ENCODE measurements at regions not wholly inside any gene's neighbourhood (a gene's known extent, or its start where the extent isn't known, plus 50 kb on each side); places are given as distances from the start of the nearest gene placed in this dataset.
A peak's percentile ranks its signal among the peaks of the same experiment; 100 is the strongest.
"Not testable (repeated sequence)": the region's sequence is repeated elsewhere in the genome, so short reads cannot be mapped to it uniquely, and the experiment has no call there.

DNA sequence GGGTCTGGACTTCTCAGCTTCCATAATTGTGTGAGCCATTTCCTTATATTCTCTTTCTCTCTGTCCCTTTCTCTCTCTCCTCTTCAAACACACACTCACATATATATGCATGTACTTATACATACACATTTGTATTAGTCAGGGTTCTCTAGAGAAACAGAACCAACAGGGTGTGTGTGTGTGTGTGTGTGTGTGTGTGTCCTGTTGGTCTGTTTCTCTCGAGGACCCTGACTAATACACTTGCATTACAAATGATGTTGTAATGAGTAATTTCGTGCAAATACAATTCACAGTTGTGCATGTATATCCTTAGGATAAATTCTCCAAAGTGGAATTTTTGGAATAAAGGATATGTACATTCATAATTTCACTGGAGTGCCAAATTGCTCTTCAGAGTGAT, 115.3 kb downstream of the NPIPB5 start:
- DNase-seq (ENCODE audit: low spot score), result no peak

GRCh38 chr16:22627043-22627442, 116.4 kb downstream of the NPIPB5 start:
- DNase-seq (ENCODE audit: low spot score), result no peak

DNA sequence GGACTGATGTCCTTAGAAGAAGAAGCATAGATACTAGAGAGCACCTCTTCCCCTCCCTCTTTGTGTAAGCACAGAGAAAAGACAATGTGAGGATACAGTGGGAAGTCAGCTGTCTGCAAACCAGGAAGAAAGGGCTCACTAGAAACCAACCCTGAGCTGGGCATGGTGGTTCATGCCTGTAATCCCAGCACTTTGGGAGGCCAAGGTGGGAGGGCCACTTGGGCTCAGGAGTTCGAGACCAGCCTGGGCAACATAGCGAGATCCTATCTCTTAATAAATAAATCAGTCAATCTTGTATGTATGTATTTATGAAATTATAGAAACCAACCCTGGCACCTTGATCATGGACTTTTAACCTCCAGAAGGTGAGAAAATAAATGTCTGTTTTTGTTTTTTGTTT, 118.3 kb downstream of the NPIPB5 start:
- no peak for DNase-seq (ENCODE audit: low spot score)

DNA sequence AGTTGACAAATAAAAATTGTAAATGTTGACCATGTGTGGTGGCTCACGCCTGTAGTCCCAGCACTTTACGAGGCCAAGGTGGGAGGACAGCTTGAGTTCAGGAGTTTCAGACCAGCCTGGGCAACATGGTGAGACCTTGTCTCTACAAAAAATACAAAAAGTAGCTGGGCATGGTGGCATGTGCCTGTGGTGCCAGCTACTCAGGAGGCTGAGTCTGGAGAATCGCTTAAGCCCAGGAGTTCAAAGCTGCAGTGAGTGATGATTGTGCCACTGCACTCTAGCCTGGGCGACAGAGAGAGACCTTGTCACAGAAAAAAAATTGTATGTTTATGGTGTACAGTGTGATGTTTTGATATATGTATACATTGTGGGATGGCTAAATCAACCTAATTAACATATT, 119.6 kb downstream of the NPIPB5 start:
- no peak for DNase-seq (ENCODE audit: low spot score)

DNA sequence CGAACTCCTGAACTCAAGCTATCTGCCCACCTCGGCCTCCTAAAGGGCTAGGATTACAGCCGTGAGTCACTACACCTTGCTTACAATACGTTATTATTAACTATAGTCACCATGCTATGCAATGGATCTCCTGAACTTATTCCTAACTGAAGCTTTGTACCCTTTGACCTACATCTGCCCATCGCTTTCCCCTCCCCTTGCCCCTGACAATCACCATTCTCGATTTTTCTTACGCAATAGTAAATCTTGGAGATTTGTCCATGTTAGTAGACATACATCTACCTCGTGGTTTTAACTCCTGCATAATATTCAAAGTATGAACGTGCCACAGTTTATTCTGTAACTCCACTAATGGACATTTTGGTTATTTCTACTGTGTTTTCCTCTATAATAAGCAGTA, 120.6 kb downstream of the NPIPB5 start:
- DNase-seq (ENCODE audit: low spot score), result no peak

- no peak for DNase-seq (ENCODE audit: low spot score)
Measured at GRCh38 chr16:22632606-22633005, 121.9 kb downstream of the NPIPB5 start.

- DNase-seq (ENCODE audit: low spot score), result no peak
Measured at GRCh38 chr16:22633280-22633679, 122.6 kb downstream of the NPIPB5 start.

DNA sequence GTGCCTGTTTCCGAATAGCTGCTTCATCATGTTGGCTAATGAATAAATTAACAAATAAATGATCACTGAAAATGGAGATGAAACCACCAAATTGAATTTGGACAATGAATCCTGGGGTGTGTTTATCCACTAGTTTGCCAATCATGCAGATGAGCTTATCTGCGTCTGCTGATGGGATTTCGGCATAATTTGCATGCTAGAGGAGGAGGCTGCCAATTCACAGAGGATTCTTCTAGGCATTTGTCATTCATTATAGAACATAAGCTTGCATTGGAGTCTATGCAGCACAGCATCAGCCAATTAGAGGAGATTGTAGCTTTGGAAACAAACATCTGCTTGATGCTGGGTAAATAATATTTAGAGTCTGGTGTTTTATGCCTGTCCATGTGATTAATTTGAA, 123.1 kb downstream of the NPIPB5 start:
- DNase-seq (ENCODE audit: low spot score), result no peak

- DNase-seq (ENCODE audit: low spot score), result no peak
Measured at GRCh38 chr16:22634954-22635353, 124.3 kb downstream of the NPIPB5 start.

GRCh38 chr16:22635357-22635761, 124.7 kb downstream of the NPIPB5 start:
- DNase-seq (ENCODE audit: low spot score), result no peak

DNA sequence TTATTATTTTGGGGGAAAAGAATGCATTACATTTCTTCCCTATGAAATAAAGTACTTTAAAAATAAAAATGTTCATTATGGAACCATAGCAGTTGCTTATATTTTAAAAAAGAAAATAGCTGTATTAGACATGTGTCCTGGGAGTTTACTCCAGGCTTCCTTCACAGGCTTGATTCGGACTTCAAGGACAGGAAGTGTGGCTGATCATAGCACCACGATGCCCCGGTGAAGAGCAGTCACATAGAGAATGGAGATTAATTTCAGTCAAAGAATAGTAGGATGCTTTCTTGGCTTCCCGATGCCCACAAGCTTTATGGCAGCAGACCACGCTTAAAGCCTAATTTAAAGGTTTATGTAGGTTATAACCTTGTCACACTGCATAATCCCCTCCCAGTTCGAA, 125.1 kb downstream of the NPIPB5 start:
- no peak for DNase-seq (ENCODE audit: low spot score)

GRCh38 chr16:22638393-22639206, 127.9 kb downstream of the NPIPB5 start:
- DNase-seq (ENCODE audit: low spot score), result no peak

DNA sequence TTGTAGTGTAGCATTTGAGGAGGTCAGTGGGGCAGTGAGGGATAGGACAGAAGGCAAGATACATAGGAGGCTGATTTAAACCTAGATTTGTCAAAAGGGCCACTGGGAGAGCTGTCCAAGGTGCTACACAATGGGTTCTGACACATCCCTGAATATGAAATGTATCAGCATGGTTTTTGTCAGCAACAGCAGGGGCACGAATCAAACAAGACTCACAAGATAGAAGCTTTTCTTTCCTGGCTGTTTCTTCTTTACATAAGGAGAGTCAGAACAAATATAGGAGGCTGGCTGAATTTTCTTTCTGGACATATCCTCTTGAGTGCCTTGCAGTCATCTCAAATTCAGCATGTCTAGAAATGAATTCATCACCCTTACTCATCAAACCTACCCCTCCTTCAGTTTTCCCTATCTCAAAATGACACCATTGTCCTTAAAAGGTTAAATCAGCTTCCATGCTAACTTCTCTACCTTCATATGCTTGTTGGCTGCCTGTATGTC, 130.5 kb downstream of the NPIPB5 start:
- DNase-seq (ENCODE audit: low spot score), result peak; percentile 16

DNA sequence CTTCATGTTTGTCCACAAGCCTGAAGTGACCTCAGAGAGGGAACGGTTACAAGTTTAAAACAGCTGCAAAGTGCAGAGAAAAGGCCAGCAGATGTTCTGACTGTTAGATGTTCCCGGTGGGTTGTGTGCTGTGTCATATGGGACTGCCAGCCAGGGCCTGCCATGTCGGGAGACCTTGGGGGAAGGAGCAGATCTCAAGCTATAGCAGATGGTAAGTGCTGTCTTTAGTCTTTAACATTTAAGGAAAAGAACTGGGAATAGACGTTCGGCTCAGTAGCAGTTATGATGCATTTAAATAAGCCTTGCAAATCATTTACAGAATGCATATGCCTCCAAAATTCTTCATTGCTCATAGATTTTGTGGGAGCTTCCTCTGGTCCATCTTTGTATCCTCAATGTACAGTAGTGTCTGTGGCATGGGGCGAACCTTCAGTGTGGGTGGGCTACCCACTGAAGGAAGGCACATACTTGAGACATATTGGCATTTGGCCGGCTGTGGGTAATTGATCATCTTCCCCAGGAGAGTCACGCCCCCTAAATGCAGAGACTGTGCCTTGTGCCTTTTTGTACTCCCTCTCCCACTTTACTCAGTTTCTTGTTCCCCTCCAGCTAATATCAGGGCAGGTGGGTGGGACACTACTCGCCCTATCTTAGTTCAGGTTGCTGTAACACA, 131.9 kb downstream of the NPIPB5 start:
- DNase-seq (ENCODE audit: low spot score), result no peak

DNA sequence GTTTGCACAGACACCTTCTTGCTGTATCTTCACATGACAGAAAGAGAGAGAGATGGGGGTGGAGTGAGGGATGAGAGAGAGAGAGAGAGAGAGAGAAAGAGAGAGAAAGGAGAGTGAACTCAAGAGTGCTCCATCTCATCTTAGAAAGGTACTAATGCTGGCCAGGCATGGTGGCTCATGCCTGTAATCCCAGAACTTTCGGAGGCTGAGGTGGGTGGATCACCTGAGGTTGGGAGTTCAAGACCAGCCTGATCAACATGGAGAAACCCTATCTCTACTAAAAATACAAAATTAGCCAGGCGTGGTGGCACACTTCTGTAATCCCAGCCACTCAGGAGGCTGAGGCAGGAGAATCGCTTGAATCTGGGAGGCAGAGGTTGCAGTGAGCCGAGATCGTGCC, 132.5 kb downstream of the NPIPB5 start:
- DNase-seq (ENCODE audit: low spot score), result not testable (repeated sequence)

- no peak for DNase-seq (ENCODE audit: low spot score)
Measured at GRCh38 chr16:22643886-22644285, 133.2 kb downstream of the NPIPB5 start.

GRCh38 chr16:22645868-22646267, 135.2 kb downstream of the NPIPB5 start:
- DNase-seq (ENCODE audit: low spot score), result no peak

DNA sequence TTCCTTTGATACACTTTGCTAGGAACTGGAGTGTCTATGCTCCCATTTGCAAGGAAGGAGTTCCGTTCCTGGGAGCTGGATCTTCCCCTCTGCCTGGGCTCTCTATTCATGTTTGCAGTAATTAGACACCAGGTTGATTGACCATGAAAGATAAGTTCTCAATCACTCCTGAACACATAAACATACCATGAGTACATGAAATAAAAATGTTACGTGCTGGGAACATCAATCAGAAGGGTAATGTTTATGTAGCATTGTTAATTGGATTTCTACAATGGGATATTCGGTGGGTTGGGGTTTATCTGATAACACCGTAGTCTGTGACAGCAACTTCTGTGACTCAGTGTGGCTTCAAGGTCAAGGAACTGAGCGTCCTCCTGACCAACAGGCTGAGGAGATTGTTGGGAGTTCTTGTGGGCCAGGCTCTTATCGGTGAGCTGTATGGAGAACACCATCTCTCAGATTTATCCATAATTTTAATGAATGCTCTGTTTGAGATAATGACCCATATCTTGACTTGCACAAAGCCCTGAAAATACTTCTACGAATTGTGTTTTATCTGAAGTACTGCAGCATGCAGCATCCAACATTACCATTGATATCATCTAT, 136.4 kb downstream of the NPIPB5 start:
- no peak for DNase-seq (ENCODE audit: low spot score)

GRCh38 chr16:22648141-22648540, 137.4 kb downstream of the NPIPB5 start:
- no peak for DNase-seq (ENCODE audit: low spot score)

DNA sequence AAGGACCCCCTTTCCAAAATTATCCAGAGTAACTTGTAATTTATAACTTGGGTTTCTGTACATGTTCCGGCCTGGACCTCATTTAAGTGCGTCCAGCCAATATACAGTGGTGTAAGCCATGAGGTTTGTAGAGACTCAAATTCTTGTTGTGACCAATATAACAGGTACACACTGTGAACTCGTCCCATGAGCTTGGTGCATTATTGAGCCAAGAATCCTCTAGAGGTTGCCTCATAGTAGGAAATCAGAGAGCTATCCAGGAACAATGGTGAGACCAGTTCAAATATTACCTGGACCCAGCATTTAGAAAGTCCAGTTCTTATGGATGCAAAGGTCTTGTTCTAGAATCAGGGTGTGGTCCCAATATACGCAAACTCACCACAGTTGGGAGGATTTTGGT, 138.2 kb downstream of the NPIPB5 start:
- DNase-seq (ENCODE audit: low spot score), result no peak

DNA sequence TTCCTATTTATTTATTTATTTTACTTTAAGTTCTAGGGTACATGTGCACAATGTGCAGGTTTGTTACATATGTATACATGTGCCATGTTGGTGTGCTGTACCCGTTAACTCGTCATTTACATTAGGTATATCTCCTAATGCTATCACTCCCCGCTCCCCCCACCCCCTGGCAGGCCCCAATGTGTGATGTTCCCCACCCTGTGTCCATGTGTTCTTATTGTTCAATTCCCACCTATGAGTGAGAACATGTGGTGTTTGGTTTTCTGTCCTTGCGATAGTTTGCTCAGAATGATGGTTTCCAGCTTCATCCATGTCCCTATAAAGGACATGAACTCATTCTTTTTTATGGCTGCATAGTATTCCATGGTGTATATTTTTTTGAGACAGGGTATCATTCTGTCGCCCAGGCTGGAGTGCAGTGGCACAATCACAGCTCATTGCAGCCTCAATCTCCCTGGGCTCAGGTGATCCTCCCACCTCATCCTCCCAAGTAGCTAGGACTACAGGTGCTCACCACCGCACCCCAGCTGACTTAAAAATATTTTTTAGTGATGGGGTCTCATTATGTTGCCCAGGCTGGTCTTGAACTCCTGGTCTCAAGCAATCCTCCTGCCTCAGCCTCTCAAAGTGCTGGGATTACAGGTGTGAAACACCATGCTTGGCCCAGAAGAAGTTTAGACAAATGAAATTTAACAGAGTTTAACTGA, 140.6 kb downstream of the NPIPB5 start:
- DNase-seq (ENCODE audit: low spot score), result not testable (repeated sequence)

GRCh38 chr16:22652463-22652845, 141.8 kb downstream of the NPIPB5 start:
- no peak for DNase-seq (ENCODE audit: low spot score)
